NB4 (cell line): ENCODE measurements at regions not wholly inside any gene's neighbourhood (a gene's known extent, or its start where the extent isn't known, plus 50 kb on each side); places are given as distances from the start of the nearest gene placed in this dataset.

ENCODE experiments used
- CTCF ChIP-seq: IDR thresholded peaks from one replicate; pipeline ENCODE4 v1.5.1; 2012; ENCODE audit warnings: low read depth, low read length
- POLR2A ChIP-seq: IDR thresholded peaks from 2 replicates; pipeline ENCODE4 v1.6.1; 2011; ENCODE audit warnings: mild to moderate bottlenecking; ENCODE audit not compliant: insufficient read length; ENCODE audit errors: extremely low read depth

GRCh38 chr14:30017370-30017993, 89.8 kb upstream of the PRKD1 start:
- no peak for TF ChIP-seq CTCF
- no peak for TF ChIP-seq POLR2A
